ENCODE measurements at regions not wholly inside any gene's neighbourhood (a gene's known extent, or its start where the extent isn't known, plus 50 kb on each side); places are given as distances from the start of the nearest gene placed in this dataset.

DNA sequence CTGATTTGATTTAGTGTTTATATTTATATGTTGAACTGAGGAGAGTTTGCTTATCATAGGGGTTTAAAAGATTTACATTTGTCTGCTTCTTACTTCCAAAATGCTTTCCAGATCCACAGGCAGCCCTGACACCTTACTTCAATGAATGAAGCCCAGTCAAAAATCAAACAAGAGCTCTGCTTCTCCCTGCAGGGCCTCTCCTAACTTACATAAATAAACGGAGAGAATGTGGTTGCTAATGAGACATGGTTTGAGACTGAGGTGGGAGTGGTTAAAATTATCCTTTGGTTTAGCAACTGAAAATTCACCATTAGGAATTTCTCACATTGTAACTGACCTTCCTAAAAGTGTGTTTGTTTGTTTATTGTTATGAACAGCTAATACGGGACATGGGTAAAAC lies 612.3 kb upstream of the FANCL start:
- intact Hi-C loops (cut with DNase I): no loop called here
- H3K36me3 ChIP-seq: no peaks in the 10 kb centered on the region
- no peaks in the 10 kb centered on the region for H3K27me3 ChIP-seq
- DNase-seq (no peak), ATAC-seq (no peak)
- H3K27ac ChIP-seq: no peak overlapping the region
- H3K9me3 ChIP-seq: peaks cover 0 to 14% (median 0%) of the 10 kb centered on the region in 11 donors
- TF ChIP-seq, protein P1, sequence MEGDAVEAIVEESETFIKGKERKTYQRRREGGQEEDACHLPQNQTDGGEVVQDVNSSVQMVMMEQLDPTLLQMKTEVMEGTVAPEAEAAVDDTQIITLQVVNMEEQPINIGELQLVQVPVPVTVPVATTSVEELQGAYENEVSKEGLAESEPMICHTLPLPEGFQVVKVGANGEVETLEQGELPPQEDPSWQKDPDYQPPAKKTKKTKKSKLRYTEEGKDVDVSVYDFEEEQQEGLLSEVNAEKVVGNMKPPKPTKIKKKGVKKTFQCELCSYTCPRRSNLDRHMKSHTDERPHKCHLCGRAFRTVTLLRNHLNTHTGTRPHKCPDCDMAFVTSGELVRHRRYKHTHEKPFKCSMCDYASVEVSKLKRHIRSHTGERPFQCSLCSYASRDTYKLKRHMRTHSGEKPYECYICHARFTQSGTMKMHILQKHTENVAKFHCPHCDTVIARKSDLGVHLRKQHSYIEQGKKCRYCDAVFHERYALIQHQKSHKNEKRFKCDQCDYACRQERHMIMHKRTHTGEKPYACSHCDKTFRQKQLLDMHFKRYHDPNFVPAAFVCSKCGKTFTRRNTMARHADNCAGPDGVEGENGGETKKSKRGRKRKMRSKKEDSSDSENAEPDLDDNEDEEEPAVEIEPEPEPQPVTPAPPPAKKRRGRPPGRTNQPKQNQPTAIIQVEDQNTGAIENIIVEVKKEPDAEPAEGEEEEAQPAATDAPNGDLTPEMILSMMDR (IDR thresholded peaks at IDR 0.05): no peak
- no peak overlapping the region for H3K4me3 ChIP-seq
- no peaks in the 10 kb centered on the region for H3K4me1 ChIP-seq
- 52 to 53% methylated on average over 2 of the region's 2 CpGs for WGBS, 2 donors

DNA sequence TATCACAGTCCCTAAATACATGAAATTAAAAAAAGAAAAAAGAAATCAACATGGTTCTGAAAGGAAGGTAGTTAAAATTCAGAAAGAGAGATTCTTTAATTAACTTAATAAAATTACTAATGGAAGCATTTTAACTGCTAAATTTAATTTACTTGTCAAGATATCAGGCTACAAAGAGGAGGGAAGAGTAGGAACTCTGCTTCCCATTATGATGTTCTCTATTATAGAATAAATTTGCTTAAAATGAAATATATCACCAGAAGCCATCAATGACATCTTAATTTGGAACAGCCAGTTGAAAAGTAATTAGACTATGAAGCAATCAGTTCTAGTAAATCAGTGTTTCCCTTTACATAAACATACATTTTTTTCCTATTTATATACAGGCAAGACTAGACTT lies 611.8 kb upstream of the FANCL start:
- no peak for DNase-seq
- H3K27me3 ChIP-seq: no peaks in the 10 kb centered on the region
- H3K36me3 ChIP-seq: no peaks in the 10 kb centered on the region
- no peak overlapping the region for H3K27ac ChIP-seq
- peaks cover 0 to 11% (median 0%) of the 10 kb centered on the region in 11 donors for H3K9me3 ChIP-seq
- no peak overlapping the region for H3K4me3 ChIP-seq
- H3K4me1 ChIP-seq: no peaks in the 10 kb centered on the region
- intact Hi-C loops (cut with DNase I): no loop called here
- TF ChIP-seq, protein P1 (IDR thresholded peaks at IDR 0.05): no peak
- ATAC-seq: no peak

- Histone ChIP-seq H3K27me3 (no peaks in the 10 kb centered on the region), H3K4me3 (no peak overlapping the region), H3K27ac (no peak overlapping the region), H3K4me1 (no peaks in the 10 kb centered on the region), H3K36me3 (no peaks in the 10 kb centered on the region), H3K9me3 (peaks cover 0 to 4% (median 0%) of the 10 kb centered on the region in 11 donors)
- intact Hi-C loops (cut with DNase I): no loop called here
- TF ChIP-seq, protein P1 (IDR thresholded peaks at IDR 0.05): no peak
- no peak for DNase-seq
- no peak for ATAC-seq
- WGBS, 2 donors: 38 to 50% methylated on average over 5 of the region's 5 CpGs
These were observed 611.1 kb upstream of the FANCL start for GRCh38 chr2:58852243-58852642.

GRCh38 chr2:58851598-58851997 lies 610.5 kb upstream of the FANCL start:
- 57 to 79% methylated on average over 2 of the region's 2 CpGs for WGBS, 2 donors
- Histone ChIP-seq H3K27ac (no peak overlapping the region), H3K36me3 (no peaks in the 10 kb centered on the region), H3K27me3 (no peaks in the 10 kb centered on the region), H3K4me1 (no peaks in the 10 kb centered on the region), H3K9me3 (no peaks in the 10 kb centered on the region), H3K4me3 (no peak overlapping the region)
- DNase-seq (no peak), ATAC-seq (no peak)
- intact Hi-C loops (cut with DNase I): no loop called here
- TF ChIP-seq, protein P1 (IDR thresholded peaks at IDR 0.05): peak in 2 of 9 donors; percentile 17 to 19

All from heart right ventricle (tissue), 16 donors.